Fibroblast of villous mesenchyme (primary cell): ENCODE measurements at regions not wholly inside any gene's neighbourhood (a gene's known extent, or its start where the extent isn't known, plus 50 kb on each side); places are given as distances from the start of the nearest gene placed in this dataset.

ENCODE experiments used
- DNase-seq: peaks from one replicate; pipeline ENCODE4 v3.0.0-alpha.2; 2010; ENCODE audit warnings: low read depth
- H3K4me3 ChIP-seq: 2 replicates; pipeline ENCODE4 v1.5.1; 2011; ENCODE audit warnings: low read depth, mild to moderate bottlenecking, low read length
- CTCF ChIP-seq: IDR thresholded peaks from 2 replicates; pipeline ENCODE4 v1.5.1; 2012; ENCODE audit warnings: low read depth, mild to moderate bottlenecking, low read length; ENCODE audit not compliant: insufficient read depth

- no peak for DNase-seq
- no peak overlapping the region for H3K4me3 ChIP-seq
- no peak for TF ChIP-seq CTCF
Observed at GRCh38 chr17:33529816-33530215, 236.7 kb upstream of the ASIC2 start.

- H3K4me3 ChIP-seq = no peak overlapping the region
- no peak for DNase-seq
- TF ChIP-seq CTCF = no peak
Observed at GRCh38 chr17:33531311-33531710, 238.2 kb upstream of the ASIC2 start.

- TF ChIP-seq CTCF = no peak
- H3K4me3 ChIP-seq = no peak overlapping the region
- DNase-seq = no peak
Observed at GRCh38 chr17:33534087-33534486, 241.0 kb upstream of the ASIC2 start.

- no peak for TF ChIP-seq CTCF
- no peak for DNase-seq
- H3K4me3 ChIP-seq = no peak overlapping the region
Observed at GRCh38 chr17:33545124-33545523, 252.0 kb upstream of the ASIC2 start.

GRCh38 chr17:33550261-33550660 is 257.2 kb upstream of the ASIC2 start:
- no peak for DNase-seq
- H3K4me3 ChIP-seq = no peak overlapping the region
- TF ChIP-seq CTCF = no peak

- no peak for DNase-seq
- H3K4me3 ChIP-seq = no peak overlapping the region
- TF ChIP-seq CTCF = no peak
Observed at GRCh38 chr17:33551075-33551474, 258.0 kb upstream of the ASIC2 start.

GRCh38 chr17:33551911-33552310 is 258.8 kb upstream of the ASIC2 start:
- no peak for DNase-seq
- no peak overlapping the region for H3K4me3 ChIP-seq
- no peak for TF ChIP-seq CTCF
